GM19397 (cell line): ENCODE measurements at regions not wholly inside any gene's neighbourhood (a gene's known extent, or its start where the extent isn't known, plus 50 kb on each side); places are given as distances from the start of the nearest gene placed in this dataset.
"Not testable (repeated sequence)": the region's sequence is repeated elsewhere in the genome, so short reads cannot be mapped to it uniquely, and the experiment has no call there.

Experiments used
- ATAC-seq: cut with Tn5 transposase; IDR thresholded peaks from one replicate; pipeline ENCODE4 v1.9.1; 2021; ENCODE audit warnings: mild to moderate bottlenecking, moderate library complexity; ENCODE audit not compliant: unreplicated experiment

DNA sequence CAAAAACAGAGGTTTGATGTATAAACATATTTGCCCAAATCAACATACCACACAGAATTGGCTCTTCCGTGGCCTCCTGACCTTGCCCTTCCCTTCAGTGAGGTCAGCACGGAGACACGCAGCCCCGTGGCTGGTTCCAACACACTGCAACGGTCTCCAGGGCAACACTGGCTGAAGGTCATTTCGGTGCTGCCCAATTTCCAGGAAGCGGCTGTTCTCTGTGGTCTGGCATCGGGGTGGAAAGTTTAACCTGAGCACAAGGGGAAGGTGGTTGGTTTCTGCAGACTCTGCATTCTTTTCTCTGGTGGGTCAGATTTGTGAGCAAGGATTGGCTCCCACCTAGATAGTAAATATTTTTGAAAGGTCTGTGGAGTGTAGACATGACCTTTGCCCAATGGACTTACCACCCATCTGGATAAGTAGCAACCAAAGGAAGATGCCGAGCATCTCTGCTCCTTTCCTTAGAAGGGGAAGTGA, 177.6 kb upstream of the PHACTR1 start:
- ATAC-seq: no peak

GRCh38 chr6:12542319-12543115, 174.1 kb upstream of the PHACTR1 start:
- not testable (repeated sequence) for ATAC-seq

- no peak for ATAC-seq
Observed at GRCh38 chr6:12543953-12544352, 172.6 kb upstream of the PHACTR1 start.

DNA sequence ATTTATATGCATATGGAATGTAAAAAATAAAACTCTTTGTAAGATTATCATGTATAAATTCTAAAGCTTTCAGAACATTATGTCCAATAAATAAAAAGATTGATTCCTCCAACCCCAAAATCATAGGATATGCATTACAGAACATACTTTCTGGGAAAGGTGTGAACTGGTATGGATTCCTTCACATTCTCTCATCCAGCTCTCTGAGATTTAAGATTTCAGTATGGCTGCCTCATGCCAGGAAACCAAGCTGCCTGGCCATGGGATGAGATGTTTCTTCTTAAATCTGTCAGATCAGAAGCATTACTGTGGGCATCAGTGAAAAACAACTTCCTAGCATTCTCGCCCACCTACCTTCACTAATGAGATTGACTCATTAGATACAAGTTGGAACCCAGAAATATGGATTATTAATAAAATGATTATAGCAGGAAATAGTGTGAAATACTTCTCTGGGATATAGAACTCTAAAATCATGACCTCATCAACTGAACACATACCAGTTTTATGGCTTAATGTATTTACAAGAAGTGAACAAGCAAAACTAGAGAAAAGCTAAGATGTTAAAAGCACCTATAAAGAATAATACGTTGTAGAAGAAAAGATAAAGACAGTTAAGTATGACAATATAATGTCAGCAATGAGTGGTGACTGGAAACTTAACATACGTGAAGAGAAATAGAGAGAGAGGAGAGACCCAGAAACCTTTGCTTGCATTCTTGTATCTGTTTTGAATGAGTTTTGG, 171.6 kb upstream of the PHACTR1 start:
- no peak for ATAC-seq

DNA sequence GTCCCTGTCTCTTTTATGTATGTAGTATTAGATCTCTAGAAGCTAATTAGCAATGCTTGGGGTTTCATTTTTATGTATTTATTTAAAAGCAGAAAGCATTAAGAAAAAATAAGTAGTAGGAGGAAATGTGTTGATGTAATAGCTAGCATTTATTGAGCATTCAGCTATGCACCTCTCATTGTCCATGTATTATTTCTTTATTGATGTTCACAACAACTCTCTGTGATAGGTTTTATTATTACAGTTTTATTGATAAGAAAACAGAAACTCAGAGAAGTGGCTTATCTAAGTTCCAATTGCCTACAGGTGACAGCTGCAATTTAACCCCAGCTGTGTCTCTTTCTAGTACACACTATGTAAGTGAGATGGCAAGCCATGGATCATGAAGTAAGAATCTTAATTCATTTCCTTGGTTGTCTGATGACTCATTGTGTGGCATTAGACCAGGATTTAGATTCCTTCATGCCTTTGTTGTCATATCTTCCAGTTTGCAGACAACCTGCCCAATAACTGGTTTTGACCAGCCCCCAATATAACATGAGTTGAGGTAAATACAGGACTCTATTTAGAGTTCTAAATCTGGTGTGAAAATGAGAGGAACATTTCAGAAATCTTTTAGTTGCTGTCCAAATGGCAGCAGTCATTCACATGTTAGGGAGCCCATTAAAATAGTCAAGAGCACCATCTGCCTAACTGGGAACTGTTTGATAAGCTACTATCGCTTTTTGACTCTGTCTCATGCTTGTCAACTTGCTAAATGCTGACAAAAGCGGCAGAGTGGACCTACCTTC, 170.8 kb upstream of the PHACTR1 start:
- no peak for ATAC-seq

- ATAC-seq: no peak
Observed at GRCh38 chr6:12546410-12547002, 170.1 kb upstream of the PHACTR1 start.

DNA sequence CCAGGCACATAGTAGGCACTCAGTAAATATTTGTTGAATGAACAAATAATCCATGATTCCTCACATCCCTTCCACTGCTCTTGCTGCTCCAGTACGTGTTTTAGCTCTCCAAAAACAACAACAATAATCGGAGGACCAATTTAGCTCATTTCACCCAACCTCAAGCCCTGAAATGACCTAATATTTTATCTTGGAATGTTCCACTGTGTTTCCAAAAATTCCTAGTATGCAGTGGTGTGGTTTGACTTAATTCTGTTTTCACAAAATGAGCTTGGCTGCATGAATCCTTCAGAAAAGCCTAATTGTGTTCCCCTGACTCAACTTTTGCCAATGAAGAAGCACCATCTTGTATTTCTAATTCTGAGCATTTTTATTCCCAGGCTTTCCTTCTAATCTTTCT, 168.0 kb upstream of the PHACTR1 start:
- no peak for ATAC-seq

- not testable (repeated sequence) for ATAC-seq
Observed at GRCh38 chr6:12549445-12549844, 167.1 kb upstream of the PHACTR1 start.

DNA sequence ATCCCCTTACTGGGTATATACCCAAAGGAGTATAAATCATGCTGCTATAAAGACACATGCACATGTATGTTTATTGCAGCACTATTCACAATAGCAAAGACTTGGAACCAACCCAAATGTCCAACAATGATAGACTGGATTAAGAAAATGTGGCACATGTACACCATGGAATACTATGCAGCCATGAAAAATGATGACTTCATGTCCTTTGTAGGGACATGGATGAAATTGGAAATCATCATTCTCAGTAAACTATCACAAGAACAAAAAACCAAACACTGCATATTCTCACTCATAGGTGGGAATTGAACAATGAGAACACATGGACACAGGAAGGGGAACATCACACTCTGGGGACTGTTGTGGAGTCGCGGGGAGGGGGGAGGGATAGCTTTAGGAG, 161.7 kb upstream of the PHACTR1 start:
- ATAC-seq: not testable (repeated sequence)

DNA sequence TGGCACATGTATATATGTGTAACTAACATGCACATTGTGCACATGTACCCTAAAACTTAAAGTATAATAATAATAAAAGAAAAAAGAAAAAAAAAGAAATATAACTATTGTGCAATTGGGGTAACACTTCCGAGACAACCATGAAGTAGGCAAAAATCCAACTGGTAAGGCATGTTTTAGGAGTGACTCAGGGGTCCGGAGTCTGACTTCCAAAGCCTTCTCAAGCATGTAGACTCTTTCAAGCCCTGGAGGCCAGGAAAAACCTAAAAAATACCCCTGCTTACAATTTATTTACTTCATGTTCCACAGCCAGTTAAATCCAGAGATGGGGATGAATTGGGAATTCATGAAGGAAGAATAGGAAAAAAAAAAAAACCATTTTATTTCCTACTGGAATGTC, 161.3 kb upstream of the PHACTR1 start:
- ATAC-seq: no peak

GRCh38 chr6:12555781-12556180, 160.8 kb upstream of the PHACTR1 start:
- ATAC-seq: no peak

DNA sequence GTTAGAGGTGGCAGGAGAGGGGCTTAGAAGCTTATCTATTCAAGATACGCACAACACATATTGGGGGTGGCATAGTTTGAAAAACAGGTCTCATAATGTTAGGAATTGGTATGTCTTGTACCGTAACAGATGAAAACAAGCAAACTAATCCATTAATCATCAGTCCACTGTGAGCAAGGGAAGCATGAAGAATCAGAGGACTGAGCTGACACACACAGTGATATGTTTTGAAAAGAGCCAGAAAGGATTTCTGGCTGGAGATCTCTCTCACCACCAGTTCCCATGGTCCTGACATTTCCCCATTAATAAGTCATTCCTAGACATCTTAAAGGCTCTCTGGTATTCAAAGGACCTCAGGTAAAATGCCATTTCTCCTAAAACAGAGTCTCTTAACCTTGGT, 158.8 kb upstream of the PHACTR1 start:
- no peak for ATAC-seq

GRCh38 chr6:12560315-12560714, 156.3 kb upstream of the PHACTR1 start:
- ATAC-seq: no peak

DNA sequence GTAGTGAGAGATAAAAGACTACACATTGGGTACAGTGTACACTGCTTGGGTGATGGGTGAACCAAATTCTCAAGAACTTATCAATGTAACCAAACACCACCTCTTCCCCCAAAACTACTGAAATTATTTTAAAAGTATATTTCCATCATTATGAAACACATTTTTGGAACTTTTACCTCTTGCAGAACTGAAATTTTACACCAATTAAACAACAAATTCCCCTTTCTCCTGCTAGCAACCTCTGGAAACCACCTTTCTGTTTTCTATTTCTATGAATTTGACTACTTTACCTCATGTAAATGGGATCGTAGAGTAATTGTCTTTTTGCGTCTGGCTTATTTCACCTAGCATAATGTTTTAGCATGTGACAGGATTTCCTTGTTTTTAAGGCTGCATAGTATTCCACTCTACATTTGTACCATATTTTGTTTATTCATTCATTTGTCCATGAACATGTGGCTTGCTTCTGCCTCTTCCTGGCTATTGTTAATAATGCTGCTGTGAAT, 149.9 kb upstream of the PHACTR1 start:
- no peak for ATAC-seq

DNA sequence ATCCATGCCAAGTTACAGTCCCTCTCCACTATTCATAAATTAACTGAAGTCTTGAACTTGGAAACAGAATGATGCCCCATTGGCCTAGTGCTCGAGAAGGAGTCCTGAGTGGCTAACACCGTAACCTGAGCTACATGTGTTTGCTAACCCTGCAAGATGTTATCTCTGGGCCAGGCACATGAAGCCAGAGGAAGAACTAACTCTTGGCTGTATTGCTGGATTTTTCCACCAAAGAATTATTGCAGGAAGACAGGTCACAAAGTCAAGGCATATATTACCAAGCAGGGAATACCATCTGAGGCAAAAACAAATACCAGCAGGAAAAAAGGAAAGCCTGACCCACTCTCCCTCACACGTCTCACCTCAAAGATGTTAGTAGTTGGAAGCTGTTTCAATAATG, 148.9 kb upstream of the PHACTR1 start:
- ATAC-seq: no peak

DNA sequence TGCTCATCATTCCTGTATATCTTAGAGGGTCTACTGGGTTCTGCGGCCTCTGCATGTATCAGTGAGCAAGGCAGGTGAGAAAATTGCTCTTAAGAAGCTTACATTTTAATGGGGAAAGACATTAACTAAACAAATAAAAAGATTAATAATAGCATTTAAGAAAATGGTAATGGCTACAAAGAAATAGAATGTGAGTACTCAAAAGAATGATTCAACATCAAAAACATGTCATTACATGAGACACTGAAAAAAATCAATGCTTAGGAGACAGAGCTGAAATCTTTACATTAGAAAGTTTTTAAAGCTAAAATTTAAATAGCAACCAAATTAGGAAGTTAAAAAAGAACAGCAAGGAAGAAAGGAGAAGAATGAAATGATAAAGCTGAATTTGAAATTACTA, 146.9 kb upstream of the PHACTR1 start:
- no peak for ATAC-seq

- ATAC-seq: no peak
Observed at GRCh38 chr6:12570461-12571030, 146.0 kb upstream of the PHACTR1 start.

DNA sequence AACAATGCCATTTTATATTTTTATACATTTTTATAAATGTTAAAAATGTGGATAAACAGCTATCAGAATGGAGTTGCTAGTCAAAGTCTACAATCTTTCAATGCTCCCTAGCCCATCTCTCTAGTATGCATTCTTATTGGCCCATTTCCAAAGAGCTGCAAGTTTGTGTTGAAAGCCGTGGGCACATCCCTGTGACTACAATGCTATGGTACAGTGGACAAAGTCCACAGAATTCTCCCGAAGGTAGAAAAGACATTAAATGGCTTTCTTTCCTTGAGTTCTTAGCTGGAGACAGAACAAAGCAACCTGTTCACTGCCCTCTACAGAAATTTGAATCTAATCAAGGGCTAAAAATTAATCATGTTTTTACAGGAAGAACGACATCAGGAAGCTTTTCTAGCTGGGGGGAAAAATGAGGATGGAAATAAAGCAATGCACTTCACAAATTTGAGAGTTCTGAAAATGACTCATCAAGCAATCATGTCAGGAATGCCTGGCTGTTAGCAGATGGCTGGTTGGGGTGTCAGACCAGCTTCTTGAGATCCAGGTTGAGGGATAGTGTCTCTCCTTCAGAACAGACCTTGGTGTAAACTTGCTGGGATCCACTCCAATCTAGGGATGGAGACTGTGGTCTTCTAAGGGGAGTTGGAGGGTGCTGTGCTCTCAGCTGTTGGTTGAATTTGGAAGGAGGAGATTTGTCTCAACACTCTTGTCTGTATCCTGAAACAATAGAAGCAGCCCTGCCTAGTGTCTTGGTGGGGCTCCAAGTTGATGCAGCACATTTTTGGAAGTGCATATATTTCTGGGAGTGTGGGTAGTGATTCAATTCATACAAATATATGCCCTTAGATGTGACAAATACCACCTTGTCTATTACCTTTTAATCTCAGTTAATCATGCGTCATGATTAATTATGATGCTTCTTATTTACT, 143.4 kb upstream of the PHACTR1 start:
- no peak for ATAC-seq

DNA sequence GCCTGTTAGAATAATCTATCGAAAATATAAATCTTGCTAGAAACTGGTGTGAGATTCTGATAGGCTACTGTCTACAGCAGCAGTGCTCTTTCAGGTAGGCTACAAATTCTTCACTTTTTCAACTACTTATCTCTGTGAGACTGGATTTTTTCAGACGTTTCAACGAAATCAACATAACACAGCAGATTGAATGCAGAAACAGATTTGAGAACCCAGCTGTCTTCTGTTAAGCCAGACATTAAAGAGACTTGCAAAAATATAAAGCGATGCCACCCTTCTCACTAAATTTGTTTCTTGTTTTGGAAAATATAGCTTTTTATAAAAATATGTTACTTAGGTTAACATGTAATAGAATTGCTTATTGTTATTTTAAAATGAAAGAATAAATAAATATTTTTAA, 140.6 kb upstream of the PHACTR1 start:
- ATAC-seq: no peak
